H1 (cell line): ENCODE measurements at regions not wholly inside any gene's neighbourhood (a gene's known extent, or its start where the extent isn't known, plus 50 kb on each side); places are given as distances from the start of the nearest gene placed in this dataset.

Experiments used
- CBX5 ChIP-seq: fragments of 300-800, 300-1000 bp; sonication (generic); IDR thresholded peaks from 2 replicates; pipeline ENCODE4 v1.7.1; 2016; ENCODE audit warnings: antibody characterized with exemption, low read length, low read depth
- CTBP2 ChIP-seq: IDR thresholded peaks from 2 replicates; pipeline ENCODE4 v1.7.0; 2011; ENCODE audit warnings: borderline replicate concordance, mild to moderate bottlenecking, moderate library complexity, mixed read lengths, low read length; ENCODE audit not compliant: insufficient read depth, insufficient read length
- GTF2F1 ChIP-seq: IDR thresholded peaks from 2 replicates; pipeline ENCODE4 v1.6.1; 2012; ENCODE audit warnings: low read depth, low read length, improper control_type of control experiment, borderline replicate concordance
- HDAC2 ChIP-seq, 2 experiments: fragments of 300-600 bp in 1 of 2; sonication (generic) in 1 of 2; IDR thresholded peaks; 2 replicates each; pipeline ENCODE4 v1.6.1; 2011 to 2012; ENCODE audit warnings: low read depth in 2 of 2, low read length in 2 of 2, mild to moderate bottlenecking in 2 of 2, moderate library complexity in 2 of 2, borderline replicate concordance in 1 of 2, inconsistent platforms in 1 of 2
- SP1 ChIP-seq: IDR thresholded peaks from 2 replicates; pipeline ENCODE4 v1.6.1; 2011; ENCODE audit warnings: low read depth, low read length
- ZNF274 ChIP-seq: IDR thresholded peaks from 2 replicates; pipeline ENCODE4 v1.7.0; 2012; ENCODE audit warnings: low read length, borderline replicate concordance; ENCODE audit errors: extremely low read depth
- TF ChIP-seq, protein P1 (sequence below): fragments of 300-600 bp; sonication (generic); IDR thresholded peaks from 2 replicates; pipeline ENCODE4 v1.7.1; 2012; ENCODE audit warnings: low read length, moderate library complexity, mild to moderate bottlenecking, inconsistent platforms; ENCODE audit not compliant: insufficient replicate concordance
- TF ChIP-seq, protein P2 (sequence below): IDR thresholded peaks from 2 replicates; pipeline ENCODE4 v1.6.1; 2012; ENCODE audit warnings: inconsistent platforms

DNA sequence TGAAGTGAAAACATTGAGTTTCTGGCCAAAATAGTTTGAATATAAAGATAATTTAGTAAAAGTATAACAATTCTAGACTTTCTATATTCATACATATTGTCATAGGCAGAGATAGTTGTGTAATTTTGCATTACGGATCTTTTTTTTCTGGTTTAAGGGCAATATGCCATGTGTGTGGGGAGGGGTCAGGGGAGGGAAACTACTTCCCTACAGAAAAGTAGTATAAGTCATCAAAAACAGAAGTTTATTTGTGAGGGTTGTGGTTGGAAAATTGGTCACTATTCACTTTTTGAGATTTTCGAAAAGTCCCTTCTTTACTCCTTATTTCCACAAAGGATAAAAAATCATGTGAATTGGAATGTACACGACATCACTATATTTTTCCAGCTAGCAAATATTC lies 288.2 kb upstream of the PREP start (continued):
- TF ChIP-seq, protein P1, sequence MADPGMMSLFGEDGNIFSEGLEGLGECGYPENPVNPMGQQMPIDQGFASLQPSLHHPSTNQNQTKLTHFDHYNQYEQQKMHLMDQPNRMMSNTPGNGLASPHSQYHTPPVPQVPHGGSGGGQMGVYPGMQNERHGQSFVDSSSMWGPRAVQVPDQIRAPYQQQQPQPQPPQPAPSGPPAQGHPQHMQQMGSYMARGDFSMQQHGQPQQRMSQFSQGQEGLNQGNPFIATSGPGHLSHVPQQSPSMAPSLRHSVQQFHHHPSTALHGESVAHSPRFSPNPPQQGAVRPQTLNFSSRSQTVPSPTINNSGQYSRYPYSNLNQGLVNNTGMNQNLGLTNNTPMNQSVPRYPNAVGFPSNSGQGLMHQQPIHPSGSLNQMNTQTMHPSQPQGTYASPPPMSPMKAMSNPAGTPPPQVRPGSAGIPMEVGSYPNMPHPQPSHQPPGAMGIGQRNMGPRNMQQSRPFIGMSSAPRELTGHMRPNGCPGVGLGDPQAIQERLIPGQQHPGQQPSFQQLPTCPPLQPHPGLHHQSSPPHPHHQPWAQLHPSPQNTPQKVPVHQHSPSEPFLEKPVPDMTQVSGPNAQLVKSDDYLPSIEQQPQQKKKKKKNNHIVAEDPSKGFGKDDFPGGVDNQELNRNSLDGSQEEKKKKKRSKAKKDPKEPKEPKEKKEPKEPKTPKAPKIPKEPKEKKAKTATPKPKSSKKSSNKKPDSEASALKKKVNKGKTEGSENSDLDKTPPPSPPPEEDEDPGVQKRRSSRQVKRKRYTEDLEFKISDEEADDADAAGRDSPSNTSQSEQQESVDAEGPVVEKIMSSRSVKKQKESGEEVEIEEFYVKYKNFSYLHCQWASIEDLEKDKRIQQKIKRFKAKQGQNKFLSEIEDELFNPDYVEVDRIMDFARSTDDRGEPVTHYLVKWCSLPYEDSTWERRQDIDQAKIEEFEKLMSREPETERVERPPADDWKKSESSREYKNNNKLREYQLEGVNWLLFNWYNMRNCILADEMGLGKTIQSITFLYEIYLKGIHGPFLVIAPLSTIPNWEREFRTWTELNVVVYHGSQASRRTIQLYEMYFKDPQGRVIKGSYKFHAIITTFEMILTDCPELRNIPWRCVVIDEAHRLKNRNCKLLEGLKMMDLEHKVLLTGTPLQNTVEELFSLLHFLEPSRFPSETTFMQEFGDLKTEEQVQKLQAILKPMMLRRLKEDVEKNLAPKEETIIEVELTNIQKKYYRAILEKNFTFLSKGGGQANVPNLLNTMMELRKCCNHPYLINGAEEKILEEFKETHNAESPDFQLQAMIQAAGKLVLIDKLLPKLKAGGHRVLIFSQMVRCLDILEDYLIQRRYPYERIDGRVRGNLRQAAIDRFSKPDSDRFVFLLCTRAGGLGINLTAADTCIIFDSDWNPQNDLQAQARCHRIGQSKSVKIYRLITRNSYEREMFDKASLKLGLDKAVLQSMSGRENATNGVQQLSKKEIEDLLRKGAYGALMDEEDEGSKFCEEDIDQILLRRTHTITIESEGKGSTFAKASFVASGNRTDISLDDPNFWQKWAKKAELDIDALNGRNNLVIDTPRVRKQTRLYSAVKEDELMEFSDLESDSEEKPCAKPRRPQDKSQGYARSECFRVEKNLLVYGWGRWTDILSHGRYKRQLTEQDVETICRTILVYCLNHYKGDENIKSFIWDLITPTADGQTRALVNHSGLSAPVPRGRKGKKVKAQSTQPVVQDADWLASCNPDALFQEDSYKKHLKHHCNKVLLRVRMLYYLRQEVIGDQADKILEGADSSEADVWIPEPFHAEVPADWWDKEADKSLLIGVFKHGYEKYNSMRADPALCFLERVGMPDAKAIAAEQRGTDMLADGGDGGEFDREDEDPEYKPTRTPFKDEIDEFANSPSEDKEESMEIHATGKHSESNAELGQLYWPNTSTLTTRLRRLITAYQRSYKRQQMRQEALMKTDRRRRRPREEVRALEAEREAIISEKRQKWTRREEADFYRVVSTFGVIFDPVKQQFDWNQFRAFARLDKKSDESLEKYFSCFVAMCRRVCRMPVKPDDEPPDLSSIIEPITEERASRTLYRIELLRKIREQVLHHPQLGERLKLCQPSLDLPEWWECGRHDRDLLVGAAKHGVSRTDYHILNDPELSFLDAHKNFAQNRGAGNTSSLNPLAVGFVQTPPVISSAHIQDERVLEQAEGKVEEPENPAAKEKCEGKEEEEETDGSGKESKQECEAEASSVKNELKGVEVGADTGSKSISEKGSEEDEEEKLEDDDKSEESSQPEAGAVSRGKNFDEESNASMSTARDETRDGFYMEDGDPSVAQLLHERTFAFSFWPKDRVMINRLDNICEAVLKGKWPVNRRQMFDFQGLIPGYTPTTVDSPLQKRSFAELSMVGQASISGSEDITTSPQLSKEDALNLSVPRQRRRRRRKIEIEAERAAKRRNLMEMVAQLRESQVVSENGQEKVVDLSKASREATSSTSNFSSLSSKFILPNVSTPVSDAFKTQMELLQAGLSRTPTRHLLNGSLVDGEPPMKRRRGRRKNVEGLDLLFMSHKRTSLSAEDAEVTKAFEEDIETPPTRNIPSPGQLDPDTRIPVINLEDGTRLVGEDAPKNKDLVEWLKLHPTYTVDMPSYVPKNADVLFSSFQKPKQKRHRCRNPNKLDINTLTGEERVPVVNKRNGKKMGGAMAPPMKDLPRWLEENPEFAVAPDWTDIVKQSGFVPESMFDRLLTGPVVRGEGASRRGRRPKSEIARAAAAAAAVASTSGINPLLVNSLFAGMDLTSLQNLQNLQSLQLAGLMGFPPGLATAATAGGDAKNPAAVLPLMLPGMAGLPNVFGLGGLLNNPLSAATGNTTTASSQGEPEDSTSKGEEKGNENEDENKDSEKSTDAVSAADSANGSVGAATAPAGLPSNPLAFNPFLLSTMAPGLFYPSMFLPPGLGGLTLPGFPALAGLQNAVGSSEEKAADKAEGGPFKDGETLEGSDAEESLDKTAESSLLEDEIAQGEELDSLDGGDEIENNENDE, result no peak
- TF ChIP-seq HDAC2 (IDR thresholded peaks at IDR 0.05; ENCODE audit: borderline replicate concordance in 1 of 2, low read depth in 2 of 2, low read length in 2 of 2) (no peak), CBX5 (no peak), GTF2F1 (no peak), CTBP2 (no peak), ZNF274 (no peak), SP1 (no peak)
- TF ChIP-seq, protein P2, sequence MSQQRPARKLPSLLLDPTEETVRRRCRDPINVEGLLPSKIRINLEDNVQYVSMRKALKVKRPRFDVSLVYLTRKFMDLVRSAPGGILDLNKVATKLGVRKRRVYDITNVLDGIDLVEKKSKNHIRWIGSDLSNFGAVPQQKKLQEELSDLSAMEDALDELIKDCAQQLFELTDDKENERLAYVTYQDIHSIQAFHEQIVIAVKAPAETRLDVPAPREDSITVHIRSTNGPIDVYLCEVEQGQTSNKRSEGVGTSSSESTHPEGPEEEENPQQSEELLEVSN, result no peak
- TF ChIP-seq, all 59 proteins: peak for 0
